ENCODE measurements at regions not wholly inside any gene's neighbourhood (a gene's known extent, or its start where the extent isn't known, plus 50 kb on each side); places are given as distances from the start of the nearest gene placed in this dataset.

DNA sequence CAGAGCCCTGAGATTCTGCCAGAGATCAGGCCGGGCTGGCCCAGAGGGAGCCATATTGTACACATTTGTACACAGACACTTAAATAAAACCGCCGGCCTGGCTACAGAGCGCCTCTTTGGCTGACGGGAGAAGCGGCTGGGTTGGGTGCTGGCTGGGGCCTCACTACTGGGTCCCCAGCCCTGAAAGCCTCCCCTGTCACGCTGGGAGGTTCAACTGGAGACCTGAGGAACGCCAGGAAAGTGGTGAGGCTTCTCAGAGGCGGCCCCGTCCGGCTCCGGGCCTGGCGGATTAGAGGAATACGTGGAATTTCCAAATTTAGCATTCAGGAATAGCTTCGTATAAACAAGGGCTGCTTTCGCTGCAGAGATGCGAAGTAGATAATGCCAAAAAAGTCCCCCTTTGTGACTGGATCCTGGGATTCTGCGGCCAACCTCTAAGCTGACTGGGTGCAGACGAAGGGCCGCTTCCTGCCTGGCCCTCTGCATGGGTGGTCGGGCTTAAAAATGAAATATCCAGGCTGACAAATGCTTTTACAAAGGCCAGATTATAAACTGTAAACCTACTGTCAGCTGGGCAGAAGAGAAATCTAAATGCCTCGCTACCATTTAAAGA lies 252.4 kb downstream of the IRF8 start:
- no peak for DNase-seq (ENCODE audit: low spot score)

DNA sequence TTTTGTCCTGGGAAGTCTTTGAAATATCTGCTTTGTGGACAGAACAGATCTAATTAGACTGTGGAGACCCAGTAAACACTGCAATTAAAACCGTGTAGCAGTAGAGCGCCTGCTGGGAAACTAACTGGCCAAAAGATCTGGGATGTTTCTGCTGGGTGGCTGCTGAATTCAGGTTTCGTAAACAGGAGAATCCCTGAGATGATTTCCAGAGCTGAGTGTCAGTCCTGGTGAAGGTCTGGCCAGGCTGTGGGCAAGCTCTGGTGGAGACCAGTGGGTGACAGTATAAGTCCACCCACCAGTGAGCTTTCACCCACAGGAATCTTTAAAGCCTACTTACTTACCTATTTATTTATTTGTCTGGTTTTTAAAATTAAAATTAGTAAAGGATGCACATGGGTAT lies 257.2 kb downstream of the IRF8 start:
- no peak for DNase-seq (ENCODE audit: low spot score)

- no peak for DNase-seq (ENCODE audit: low spot score)
Observed at GRCh38 chr16:86157616-86158247, 258.8 kb downstream of the IRF8 start.

DNA sequence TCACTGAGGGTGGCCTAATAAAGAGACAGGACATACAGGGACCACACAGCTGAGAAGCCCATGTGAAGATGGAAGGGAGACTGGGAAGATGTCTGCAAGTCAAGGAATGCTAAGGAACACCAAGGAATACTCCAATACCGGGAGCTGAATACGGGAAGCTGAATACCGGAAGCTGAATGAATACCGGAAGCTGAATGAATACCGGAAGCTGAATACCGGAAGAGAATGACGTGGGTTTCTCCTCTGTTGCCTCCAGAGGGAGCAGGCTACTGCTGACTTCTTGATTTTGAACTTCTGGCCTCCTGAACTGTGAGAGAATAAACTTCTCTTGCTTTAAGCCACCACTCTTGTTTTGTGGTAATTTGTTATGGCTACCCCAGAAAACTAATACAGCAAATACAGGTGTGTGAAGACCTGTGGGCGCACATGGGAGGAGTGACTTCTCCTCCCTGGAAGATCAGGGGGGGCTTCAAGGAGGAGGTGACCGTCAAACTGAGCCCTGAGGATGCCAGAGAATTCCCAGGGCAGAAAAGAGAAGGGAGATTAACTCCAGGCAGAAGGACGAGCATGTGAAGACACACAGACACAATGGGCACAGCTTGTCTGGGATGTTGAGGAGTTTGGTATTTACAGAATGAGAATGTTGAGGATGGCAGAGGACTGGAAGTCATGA lies 259.9 kb downstream of the IRF8 start:
- no peak for DNase-seq (ENCODE audit: low spot score)

DNA sequence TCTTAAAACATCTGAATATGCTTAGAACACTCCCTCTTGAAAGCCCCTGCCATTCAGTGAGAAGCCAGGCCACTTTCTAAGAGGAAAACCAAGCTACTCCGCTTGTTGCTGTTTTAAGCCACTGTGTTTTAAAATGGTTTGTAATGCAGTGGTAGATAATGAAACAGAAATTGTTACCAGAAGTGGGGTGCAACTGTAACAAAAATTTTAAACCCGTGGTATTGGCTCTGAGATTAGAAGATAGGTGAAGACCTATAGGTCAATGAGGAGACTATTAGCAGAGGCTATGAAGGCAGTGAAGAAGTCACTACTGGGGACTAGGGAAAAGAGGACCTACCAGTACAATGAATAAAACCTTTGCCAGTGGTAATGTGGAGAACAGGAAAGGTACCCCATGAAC lies 266.5 kb downstream of the IRF8 start:
- DNase-seq (ENCODE audit: low spot score) = no peak

DNA sequence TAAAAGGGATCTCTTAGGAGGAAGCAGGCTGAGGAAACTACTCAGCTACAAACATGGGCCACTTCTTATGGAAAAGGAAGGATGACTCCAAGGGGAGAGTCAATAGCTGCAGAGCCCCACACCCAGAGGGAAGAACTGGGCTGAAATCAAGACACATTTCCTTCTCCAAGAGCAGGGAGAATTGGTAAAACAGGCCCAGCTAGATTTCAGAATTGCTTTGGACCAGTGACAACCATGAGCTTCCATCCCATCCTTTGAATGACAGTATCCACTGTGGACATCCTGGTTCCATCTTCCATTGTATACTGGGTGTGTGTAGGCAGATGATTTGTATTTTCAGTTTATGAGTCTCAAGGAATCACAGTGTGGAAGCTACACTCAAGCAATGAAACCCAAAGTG lies 267.5 kb downstream of the IRF8 start:
- DNase-seq (ENCODE audit: low spot score) = no peak

GRCh38 chr16:86167061-86167460 lies 268.1 kb downstream of the IRF8 start:
- no peak for DNase-seq (ENCODE audit: low spot score)

DNA sequence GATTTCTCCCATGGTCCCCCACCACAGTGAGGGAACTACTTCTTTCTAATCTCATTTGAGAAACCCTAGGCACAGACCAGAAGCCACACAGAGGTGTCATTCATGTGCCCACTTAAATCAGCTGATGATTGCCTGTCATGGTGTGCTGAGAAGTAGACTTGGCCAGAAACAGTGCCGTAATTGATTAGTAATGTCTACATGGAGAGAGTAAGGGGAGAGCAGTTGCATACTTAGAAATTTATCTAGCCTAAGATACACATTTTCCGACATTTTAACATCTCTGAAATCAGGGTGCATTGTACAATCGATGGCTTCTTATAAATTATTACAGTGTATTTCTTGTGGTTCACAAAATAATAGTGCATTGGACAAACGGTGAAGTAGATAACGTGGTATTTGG lies 271.8 kb downstream of the IRF8 start:
- no peak for DNase-seq (ENCODE audit: low spot score)

GRCh38 chr16:86171329-86171728 lies 272.4 kb downstream of the IRF8 start:
- DNase-seq (ENCODE audit: low spot score) = no peak

- DNase-seq (ENCODE audit: low spot score) = no peak
Observed at GRCh38 chr16:86175816-86176215, 276.9 kb downstream of the IRF8 start.

- no peak for DNase-seq (ENCODE audit: low spot score)
Observed at GRCh38 chr16:86176462-86176861, 277.5 kb downstream of the IRF8 start.

- DNase-seq (ENCODE audit: low spot score) = no peak
Observed at GRCh38 chr16:86180244-86180643, 281.3 kb downstream of the IRF8 start.

- no peak for DNase-seq (ENCODE audit: low spot score)
Observed at GRCh38 chr16:86180780-86181179, 281.8 kb downstream of the IRF8 start.

DNA sequence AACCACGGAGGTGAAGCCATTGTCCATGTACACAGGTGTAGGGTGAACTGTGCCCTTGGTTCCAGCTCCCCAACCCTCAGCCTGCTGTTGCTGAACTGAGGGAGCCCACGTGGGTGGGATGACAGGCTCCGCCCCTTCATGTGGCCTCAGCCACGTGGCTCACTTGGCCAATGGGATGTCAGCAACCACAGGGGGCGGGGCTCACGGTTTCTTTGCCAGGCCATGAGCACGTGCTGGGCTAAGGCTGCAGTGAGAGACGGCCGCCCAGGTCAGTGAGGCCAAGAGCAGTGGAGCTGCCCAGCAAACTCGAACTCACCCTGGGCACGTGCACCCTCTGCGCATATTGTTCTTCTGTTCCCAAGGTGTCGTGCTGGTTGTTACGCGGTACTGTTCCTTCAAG lies 282.6 kb downstream of the IRF8 start:
- peak; percentile 26 for DNase-seq (ENCODE audit: low spot score)

DNA sequence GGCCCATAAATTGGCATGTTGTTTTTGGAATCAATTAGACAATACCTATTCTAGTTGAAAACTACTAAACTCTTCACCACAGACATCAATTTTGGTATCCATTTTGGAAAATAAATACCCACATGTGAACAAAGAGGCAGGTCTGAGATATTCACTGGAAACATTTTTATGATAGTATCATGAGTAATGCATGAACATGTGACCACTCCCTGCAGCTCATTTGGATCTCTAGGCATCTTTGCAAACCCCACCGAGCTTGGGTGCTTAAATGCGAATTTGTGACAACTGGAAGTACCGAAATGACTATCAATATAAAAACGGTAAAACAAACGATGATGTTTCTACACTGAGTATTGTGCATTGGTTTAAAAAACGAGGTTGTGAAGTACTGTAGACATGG lies 285.2 kb downstream of the IRF8 start:
- DNase-seq (ENCODE audit: low spot score) = no peak

- no peak for DNase-seq (ENCODE audit: low spot score)
Observed at GRCh38 chr16:86185089-86185488, 286.1 kb downstream of the IRF8 start.

- no peak for DNase-seq (ENCODE audit: low spot score)
Observed at GRCh38 chr16:86186313-86186712, 287.4 kb downstream of the IRF8 start.

GRCh38 chr16:86189934-86190333 lies 291.0 kb downstream of the IRF8 start:
- DNase-seq (ENCODE audit: low spot score) = no peak

DNA sequence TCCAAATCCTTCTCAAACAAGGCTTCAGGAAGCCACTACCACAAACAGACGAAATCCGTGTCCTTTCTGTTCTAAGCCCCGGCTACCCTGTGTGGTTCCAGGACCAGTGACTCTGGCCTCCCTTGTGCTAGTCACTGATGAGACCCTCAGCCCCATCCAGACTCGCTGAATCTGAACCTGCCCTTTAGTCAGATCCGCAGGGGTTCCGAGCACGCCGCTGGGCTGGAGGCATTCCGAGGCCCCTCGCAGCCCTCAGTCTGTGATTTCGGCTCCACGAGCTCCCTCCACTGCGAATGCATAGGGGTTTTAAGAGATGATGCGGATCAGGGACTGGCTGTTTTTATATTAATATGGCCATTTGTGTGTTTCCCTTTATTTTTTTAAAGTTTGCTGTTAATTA lies 292.7 kb downstream of the IRF8 start:
- DNase-seq (ENCODE audit: low spot score) = no peak

- DNase-seq (ENCODE audit: low spot score) = no peak
Observed at GRCh38 chr16:86193528-86194193, 294.7 kb downstream of the IRF8 start.

- DNase-seq (ENCODE audit: low spot score) = peak; percentile 68
Observed at GRCh38 chr16:86195863-86196630, 297.1 kb downstream of the IRF8 start.

- DNase-seq (ENCODE audit: low spot score) = no peak
Observed at GRCh38 chr16:86196687-86197391, 297.9 kb downstream of the IRF8 start.
